KG1 (cell line): ENCODE measurements at regions not wholly inside any gene's neighbourhood (a gene's known extent, or its start where the extent isn't known, plus 50 kb on each side); places are given as distances from the start of the nearest gene placed in this dataset.

Source experiments
- DNase-seq: peaks from one replicate; lab custom pipeline; 2025; lab: John Stamatoyannopoulos, UW

- DNase-seq = no peak
Measured at GRCh38 chr17:79521225-79521624, 89.6 kb downstream of the RBFOX3 start.

- DNase-seq = no peak
Measured at GRCh38 chr17:79520167-79521165, 90.4 kb downstream of the RBFOX3 start.

- DNase-seq = no peak
Measured at GRCh38 chr17:79519601-79520000, 91.2 kb downstream of the RBFOX3 start.

GRCh38 chr17:79518585-79519523 lies 92.0 kb downstream of the RBFOX3 start:
- no peak for DNase-seq

- no peak for DNase-seq
Measured at GRCh38 chr17:79517827-79518584, 92.8 kb downstream of the RBFOX3 start.

- no peak for DNase-seq
Measured at GRCh38 chr17:79515646-79516571, 94.9 kb downstream of the RBFOX3 start.

- DNase-seq = no peak
Measured at GRCh38 chr17:79515110-79515509, 95.7 kb downstream of the RBFOX3 start.

GRCh38 chr17:79513820-79514535 lies 96.9 kb downstream of the RBFOX3 start:
- DNase-seq = no peak

GRCh38 chr17:79513206-79513605 lies 97.6 kb downstream of the RBFOX3 start:
- no peak for DNase-seq

GRCh38 chr17:79511471-79511870 lies 99.4 kb downstream of the RBFOX3 start:
- no peak for DNase-seq

- DNase-seq = no peak
Measured at GRCh38 chr17:79510071-79510470, 100.8 kb downstream of the RBFOX3 start.

GRCh38 chr17:79509490-79509889 lies 101.4 kb downstream of the RBFOX3 start:
- DNase-seq = no peak

- DNase-seq = no peak
Measured at GRCh38 chr17:79509008-79509407, 101.8 kb downstream of the RBFOX3 start.

GRCh38 chr17:79508291-79508716 lies 102.5 kb downstream of the RBFOX3 start:
- DNase-seq = no peak

- no peak for DNase-seq
Measured at GRCh38 chr17:79506955-79507354, 103.9 kb downstream of the RBFOX3 start.

- DNase-seq = no peak
Measured at GRCh38 chr17:79506150-79506870, 104.5 kb downstream of the RBFOX3 start.

- DNase-seq = no peak
Measured at GRCh38 chr17:79505199-79505598, 105.7 kb downstream of the RBFOX3 start.

- DNase-seq = no peak
Measured at GRCh38 chr17:79504181-79504605, 106.7 kb downstream of the RBFOX3 start.

- no peak for DNase-seq
Measured at GRCh38 chr17:79503126-79503839, 107.6 kb downstream of the RBFOX3 start.
